Ecto neural progenitor cell (in vitro differentiated cells): ENCODE measurements at regions not wholly inside any gene's neighbourhood (a gene's known extent, or its start where the extent isn't known, plus 50 kb on each side); places are given as distances from the start of the nearest gene placed in this dataset.
A peak's percentile ranks its signal among the peaks of the same experiment; 100 is the strongest.
"Not testable (repeated sequence)": the region's sequence is repeated elsewhere in the genome, so short reads cannot be mapped to it uniquely, and the experiment has no call there.

Experiments used
- DNase-seq: peaks from one replicate; pipeline ENCODE4 v3.0.0-alpha.2; 2018; ENCODE audit warnings: low spot score

DNA sequence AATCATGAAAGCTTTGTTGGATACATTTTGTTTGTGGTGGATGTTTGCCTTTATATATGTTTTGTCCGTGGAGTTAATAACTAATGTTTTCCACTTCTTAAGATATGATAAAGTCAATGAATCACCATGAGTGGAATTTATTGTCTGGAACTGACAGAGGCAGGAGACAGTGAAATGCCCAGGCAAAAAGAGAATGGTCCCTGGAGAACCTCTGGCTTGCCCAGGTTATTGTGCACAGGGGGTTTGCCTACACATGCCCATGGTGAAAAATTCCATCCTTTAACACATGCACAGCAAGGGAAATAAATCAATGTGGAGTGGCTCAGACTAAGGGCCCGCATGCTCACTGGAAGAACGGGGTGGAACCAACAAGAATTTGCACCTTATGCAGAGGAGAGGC lies 964.3 kb upstream of the GRIA3 start:
- no peak for DNase-seq

DNA sequence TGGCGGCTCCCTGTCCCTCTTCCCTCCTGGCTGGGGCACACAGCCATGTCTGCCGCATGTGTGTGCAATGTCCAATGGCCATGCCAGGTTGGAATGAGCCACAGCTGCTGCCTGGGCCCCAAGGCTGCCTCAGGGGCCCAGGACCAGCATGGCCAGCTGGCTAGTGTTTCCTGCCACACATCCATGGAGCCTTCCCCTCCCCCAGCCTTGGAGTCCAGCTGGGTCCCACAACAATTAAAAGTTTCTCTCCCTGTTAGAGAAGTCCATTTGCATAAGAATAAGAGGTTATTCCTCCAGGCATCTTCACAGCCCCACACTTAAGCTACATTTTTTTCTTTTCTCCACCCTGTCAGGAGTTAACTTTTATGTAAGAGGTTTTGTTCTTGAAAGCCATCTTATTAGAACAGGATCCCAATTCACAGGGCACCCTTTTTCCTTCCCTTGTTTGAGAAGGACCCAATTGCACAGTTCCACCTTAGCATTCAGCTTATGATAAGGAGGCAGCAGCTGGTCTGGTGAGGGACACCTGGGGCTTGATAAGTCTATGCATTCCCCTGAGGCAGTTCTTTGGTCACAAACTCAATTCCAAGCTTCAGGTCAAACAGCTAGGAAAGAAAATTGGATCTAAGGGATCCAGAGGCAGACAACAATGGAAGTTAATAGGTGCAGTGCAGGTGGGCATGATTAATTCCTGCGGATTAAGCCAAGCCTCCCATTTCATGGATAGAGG lies 963.3 kb upstream of the GRIA3 start:
- DNase-seq, result peak; percentile 66

DNA sequence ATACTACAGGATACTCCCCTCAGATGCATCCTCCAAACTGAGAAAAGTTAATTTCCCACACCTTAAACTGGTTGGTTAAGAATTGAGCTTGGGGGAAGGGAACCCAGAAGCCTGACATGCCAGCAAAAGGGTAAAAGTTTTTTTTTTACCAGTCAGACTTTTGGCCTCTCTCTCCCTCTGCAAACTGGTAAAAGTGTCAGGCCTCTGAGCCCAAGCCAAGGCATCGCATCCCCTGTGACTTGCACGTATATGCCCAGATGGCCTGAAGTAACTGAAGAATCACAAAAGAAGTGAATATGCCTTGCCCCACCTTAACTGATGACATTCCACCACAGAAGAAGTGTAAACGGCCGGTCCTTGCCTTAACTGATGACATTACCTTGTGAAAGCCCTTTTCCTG lies 962.3 kb upstream of the GRIA3 start:
- DNase-seq, result not testable (repeated sequence)

DNA sequence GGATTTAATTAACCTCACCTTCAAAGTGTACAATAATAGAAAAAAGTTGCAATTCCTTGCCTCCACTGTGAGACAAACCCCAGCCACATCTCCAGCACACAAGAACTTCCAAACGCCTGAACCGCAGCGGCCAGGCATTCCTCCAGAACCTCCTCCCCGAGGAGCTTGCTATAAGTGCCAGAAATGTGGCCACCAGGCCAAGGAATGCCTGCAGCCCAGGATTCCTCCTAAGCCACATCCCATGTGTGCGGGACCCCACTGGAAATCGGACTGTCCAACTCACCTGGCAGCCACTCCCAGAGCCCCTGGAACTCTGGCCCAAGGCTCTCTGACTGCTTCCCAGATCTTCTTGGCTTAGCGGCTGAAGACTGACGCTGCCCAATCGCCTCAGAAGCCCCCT lies 959.9 kb upstream of the GRIA3 start:
- DNase-seq, result not testable (repeated sequence)

DNA sequence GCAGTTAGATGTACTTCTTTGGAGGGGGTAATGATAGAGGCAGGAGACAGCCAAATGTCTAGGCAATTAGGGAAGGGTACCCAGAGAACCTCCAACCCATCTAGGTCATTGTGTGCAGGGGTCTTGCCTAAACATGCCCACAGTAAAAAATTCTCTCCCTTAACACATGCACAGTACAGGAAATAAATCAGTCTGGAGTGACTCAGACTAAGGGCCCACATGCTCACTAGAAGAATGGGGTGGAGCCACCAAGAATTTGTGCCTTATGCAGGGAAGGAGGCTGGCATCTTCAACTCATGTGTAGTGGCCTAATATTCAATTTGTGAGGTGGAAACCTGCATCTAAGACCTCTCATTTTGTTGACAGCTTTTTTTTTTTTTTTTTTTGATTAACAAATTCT lies 945.3 kb upstream of the GRIA3 start:
- DNase-seq, result no peak

DNA sequence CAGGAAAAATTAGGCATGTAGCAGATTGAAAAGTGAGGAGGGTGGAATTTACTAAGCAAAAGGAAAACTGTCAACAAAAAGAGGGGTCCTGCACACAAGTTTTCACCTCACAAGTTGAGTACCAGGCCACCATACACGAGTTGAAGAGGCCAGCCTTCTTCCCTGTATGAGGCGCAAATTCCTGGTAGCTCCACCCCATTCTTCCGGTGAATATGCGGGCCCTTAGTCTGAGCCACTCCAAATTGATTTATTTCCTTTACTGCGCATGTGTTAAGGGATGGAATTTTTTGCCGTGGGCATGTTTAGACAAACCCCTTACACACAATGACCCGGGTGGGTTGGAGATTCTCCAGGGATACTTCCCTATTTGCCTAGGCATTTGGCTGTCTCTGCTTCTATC lies 942.1 kb upstream of the GRIA3 start:
- DNase-seq, result no peak

DNA sequence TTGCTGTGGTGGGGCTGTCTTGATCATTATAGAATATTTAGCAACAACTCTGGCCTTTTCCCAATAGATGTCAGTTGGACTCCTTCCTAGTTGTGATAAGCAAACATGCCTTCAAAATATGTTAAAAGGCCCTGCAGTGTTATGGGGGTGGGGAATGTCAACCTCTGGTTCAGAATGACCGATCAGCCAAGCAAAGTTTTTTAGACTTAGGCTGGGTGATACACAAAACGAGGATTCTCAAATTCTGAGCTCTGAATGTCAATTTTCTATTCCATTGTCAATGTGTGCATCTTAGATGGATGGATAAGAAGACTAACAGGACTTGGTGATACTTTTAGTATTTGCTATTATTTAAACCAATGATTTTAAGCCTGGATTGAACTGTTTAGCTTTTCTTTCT lies 940.0 kb upstream of the GRIA3 start:
- no peak for DNase-seq

DNA sequence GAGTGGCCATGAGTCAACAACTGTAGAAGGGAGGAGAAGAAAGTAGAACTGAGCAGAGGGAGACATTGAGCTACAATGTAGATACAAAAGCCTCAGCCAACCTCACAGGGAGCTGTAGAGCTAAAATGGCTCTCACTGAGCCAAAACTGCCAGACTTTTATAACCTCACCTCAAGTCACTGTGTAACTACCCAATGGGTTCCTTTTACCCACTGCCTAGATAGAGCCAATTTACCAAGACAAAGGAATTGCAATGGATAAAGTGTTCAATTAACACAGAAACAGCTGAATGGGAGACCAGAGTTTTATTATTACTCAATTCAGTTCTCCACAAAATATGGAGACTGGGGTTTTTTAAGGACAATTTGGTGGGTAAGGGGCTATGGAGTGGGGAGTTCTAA lies 938.9 kb upstream of the GRIA3 start:
- no peak for DNase-seq

DNA sequence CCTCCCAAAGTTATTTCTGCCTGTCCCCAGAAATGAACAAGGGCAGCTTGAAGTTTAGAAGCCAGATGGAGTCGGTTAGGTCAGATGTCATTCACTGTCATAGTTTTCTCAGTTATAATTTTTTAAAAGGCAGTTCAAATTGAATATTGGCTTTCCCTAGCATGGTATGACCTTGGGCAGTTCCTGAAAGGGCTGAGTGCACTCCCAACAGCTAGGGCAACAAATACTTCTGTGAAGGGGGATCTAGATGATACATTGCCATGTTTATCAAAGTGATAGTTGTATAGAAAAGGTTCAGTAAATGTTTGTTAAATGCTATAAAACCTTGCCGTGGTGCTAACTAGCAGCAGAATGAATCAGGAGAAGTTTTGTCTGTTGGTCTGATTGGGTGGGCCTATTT lies 938.1 kb upstream of the GRIA3 start:
- no peak for DNase-seq

DNA sequence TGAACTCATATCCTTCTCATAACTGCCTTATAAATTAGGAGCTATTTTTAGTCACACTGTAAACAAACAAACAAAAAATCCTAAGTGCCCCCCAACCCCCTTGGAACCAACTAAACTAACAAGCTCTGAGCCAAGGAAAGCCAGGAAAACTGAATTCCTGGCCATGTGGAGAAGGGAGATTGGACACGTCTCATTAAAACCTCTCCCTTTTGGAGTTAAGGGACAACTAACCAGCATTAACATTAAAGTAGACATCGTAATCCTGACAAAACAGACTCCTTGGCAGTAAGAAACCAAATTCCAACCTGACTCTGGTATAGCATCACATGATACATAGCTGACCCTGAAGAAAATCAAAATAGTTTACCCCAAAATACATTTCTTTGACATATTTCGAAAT lies 937.1 kb upstream of the GRIA3 start:
- DNase-seq, result no peak

DNA sequence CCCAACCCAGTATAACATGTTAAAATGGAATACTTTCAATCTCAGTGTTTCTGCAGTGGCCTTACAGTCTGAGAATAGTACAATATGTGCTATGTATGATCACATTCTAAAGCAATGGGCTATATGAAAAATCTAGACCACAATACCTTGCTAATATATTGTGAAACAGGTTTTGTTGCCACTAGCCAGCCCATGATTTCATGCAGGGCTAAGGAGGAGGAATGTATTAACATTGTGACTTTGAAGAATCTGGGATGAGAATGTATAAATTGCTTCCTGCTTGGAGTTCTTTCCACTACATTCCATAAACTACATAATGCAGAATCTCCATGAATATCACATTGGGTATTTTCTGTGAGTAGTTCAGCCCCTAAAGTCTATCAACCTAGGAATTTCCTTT lies 935.4 kb upstream of the GRIA3 start:
- DNase-seq, result no peak

DNA sequence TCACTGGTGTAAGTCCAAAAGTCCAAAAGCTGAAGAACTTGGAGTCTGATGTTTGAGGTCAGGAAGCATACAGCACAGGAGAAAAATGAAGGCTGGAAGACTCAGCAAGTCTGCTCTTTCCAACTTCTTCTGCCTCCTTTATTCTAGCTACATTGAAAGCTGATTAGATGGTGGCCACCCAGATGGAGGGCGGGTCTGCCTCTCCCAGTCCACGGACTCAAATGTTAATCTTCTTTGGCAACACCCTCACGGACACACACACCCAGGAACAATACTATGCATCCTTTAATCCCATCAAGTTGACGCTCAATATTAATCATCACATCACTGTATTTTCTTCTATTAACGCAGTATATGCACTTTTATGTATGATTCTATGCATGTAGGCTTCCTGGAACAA lies 931.6 kb upstream of the GRIA3 start:
- no peak for DNase-seq

DNA sequence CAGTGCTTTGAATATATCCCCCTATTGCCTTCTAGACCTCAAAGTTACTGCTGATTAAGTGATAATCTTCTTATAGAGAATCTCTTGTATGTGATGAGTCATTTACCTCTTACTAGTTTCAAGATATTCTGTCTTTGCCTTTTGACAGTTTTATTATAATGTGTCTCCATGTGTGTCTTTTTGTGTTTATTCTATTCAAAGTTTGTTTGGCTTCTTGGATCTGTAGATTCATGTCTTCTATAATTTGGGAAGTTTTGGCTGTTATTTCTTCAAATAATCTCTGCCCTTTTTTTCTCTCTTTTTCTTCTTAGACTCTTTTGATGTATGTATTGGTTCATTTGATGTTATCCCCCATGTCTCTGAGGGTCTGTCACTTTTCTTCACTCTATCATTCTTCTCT lies 915.7 kb upstream of the GRIA3 start:
- no peak for DNase-seq

DNA sequence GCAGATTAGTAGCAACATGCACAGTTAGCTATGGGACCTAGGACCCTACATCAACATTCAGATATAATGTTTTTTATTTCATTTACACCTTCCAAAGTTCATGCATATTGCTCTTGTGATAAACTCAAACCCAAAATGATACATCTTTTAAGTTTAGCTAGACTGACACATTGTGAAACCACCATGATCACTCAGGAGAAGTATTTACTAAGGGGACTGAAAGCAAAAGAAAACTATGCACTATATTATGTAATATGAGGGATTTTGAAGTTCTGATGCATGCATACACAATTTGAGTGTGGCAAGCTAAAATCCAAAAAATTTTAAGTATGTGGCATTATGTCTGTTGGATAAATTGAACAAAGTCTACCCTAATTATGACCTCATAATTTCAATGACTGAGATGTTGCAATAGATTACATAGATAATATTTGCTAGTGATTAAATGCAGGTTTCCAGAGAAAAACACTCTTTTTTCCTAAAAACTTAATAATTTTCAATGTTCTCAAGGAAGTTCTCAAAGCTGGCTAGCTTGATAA lies 914.8 kb upstream of the GRIA3 start:
- DNase-seq, result no peak

DNA sequence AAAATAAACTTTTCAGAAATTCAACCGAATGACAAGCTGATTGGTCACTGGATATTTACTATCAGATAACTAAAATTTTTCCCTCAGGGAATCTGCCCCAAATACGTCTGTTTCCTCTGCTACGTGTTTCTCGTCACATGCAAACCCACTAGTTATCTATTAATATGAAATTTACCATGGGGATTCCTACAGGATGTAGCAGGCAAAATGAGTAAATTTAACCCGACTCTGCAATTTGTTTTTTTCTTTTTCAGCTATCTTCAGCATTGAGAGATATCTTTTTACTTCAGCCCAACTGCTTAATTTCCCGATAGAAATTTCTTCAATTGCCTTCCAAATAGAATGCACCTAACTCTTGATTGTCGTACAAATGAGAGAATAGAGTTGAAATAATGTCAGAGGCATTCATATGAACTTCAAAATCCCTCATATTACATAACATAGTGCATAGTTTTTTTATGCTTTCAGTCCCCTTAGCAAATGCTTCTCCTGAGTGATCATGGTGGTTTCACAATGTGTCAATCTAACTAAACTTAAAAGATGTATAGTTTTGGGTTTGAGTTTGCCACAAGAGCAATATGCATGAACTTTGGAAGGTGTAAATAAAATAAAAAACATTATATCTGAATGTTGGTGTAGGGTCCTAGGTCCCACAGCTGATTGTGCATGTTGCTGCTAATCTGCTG lies 913.1 kb upstream of the GRIA3 start:
- DNase-seq, result no peak

DNA sequence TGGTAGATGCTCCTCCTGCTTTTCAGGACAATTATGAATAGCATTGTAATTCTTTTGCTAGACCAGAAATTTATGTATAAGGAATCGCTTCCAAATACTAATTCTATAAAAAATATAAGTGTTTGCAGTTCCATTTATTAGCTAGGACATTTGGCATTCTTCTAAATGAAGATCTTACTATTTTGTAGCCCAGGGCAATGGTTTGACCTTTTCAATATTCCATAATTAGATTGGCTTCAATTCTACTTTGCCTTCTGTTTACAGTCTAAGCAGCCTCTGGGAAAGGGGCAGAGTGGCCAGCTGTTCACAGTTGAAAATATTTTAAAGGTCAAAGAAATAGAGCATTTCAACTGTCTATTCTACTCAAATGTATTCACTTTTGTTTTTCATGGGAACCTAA lies 912.1 kb upstream of the GRIA3 start:
- DNase-seq, result no peak

DNA sequence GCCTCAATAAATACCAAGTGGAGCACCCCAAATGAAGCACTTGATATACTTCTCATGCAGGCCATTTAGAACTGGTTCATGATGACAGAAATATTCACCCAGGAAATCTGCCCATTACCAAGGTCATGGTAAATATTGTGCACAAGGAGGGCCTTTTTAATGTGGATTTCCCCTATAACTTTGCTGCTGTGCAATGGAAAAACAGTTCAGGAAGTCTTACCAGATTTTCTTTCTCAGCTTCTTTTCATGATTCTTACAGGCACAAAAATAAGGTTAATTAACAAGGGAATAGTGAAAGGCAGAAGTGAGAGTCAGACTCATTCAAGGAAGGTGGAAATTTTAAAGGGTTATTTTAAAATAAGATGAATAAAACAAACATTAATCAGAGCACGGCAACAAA lies 904.3 kb upstream of the GRIA3 start:
- DNase-seq, result no peak

DNA sequence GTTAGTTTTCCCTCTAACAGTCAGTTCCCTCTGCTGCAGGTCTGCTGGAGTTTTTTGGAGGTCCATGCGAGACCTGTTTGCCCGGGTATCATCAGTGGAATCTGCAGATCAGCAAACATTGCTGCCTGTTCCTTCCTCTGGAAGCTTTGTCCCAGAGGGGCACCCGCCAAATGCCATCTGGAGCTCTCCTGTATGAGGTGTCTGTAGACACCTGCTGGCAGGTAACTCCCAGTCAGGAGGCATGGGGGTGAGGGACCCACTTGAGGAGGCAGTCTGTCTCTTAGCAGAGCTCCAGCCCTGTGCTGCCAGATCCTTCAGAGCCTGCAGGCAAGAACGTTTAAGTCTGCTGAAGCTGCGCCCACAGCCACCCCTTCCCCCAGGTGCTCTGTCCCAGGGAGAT lies 884.3 kb upstream of the GRIA3 start:
- DNase-seq, result not testable (repeated sequence)

DNA sequence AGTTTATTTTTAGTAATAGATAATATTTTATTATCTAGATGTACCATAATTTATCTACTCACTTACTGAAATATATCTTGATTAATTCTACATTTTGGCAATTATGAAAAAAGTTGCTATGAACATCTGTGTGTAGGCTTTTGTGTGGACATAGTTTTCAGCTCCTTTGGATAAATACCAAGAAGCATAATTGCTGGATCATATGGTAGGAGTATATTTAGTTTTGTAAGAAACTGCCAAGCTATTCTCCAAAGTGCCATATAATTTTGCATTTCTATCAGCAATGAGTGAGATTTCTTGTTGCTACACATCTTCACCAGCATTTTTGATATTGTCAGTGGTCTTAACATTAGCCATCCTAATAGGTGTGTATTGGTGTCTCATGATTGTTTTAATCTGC lies 882.6 kb upstream of the GRIA3 start:
- no peak for DNase-seq

DNA sequence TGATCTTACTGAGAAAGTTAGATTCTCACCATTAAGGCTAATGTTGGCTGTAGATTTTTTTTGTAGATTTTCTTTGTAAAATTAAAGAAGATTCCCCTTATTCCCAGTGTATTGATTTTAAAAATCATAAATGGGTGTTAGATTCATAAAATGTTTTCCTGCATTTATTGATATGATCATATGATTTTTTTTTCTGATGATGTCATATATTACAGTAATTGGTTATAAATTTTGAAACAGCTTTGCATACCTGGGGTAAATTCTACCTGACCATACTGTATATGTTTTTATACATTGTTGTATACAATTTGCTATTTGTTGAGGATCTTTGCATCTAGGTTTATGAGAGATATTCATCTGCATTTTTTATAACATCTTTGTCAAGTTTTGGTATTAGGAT lies 880.3 kb upstream of the GRIA3 start:
- DNase-seq, result no peak

DNA sequence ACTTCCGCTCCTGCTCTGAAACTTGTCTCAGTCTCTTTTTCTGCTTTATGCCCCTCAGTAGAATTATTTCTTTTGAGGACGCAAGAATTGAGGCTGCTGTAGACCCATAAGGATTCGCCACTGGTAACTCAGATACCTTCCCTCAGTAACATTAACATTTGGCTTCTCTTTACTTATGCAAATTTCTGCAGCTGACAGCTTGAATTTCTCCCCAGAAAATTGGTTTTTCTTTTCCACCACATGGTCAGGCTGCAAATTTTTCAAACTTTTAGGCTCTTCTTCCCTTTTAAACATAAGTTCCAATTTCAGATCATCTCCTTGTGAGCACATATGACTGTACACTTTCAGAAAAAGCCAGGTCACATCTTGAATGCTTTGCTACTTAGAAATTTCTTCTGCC lies 839.3 kb upstream of the GRIA3 start:
- DNase-seq, result no peak

DNA sequence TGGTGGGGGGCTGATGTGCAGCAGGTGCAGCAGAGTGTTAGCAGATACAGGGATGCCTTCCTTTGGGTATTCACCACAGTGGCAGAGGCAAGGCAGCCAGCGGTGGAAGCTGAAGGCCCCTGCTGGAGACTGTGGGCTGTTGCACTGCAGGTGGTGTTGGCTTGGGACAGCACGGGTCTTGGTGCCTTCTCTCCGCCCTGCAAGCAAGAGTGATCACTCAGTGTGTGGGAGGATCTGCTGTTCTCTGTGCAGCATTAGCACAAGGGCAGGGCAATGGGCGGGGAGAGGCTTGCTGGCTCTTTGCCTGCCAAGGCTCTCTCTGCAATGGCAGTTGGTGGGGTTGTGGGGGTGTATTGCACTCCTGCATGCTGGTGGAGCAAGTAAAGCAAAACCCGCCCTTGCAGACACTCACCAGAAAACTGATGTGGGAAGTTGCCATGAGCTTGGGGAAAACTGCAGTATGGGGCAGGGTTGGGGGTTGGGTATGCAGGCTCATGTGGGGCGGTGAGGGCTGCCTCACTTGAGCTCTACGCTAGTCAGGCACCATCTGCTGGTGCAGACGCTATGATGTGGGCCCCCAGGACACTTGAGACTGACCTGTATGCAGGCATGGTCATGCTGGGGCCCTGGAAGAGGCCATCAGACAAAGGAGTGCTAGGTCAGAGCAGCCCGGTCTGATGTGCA lies 820.8 kb upstream of the GRIA3 start:
- DNase-seq, result no peak

DNA sequence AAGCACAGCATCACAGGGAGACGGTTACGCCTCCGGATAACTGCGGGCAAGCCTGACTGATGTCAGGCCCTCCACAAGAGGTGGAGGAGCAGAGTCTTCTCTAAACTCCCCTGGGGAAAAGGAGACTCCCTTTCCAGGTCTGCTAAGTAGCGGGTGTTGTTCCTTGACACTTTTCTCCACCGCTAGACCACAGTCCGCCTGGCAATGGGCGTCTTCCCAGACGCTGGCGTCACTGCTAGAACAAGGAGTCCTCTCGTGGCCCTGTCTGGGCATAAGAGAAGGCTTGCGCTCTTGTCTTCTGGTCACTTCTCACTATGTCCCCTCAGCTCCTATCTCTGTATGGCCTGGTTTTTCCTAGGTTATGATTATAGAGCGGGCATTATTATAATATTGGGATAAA lies 808.5 kb upstream of the GRIA3 start:
- DNase-seq, result not testable (repeated sequence)
